SK-N-SH treated with all-trans-retinoic acid at 6 μM for 48 hours (cell line): ENCODE measurements at regions not wholly inside any gene's neighbourhood (a gene's known extent, or its start where the extent isn't known, plus 50 kb on each side); places are given as distances from the start of the nearest gene placed in this dataset.

Experiments used
- ARNTL ChIP-seq: fragments of 450-650 bp; formaldehyde crosslinking; IDR thresholded peaks from 2 replicates; pipeline ENCODE4 v1.5.0; 2020; ENCODE audit warnings: low read depth, mild to moderate bottlenecking, moderate library complexity, borderline replicate concordance
- GLIS3 ChIP-seq: fragments of 250-450 bp; sonication (Bioruptor Pico); IDR thresholded peaks from 2 replicates; pipeline ENCODE4 v1.5.0; 2020; ENCODE audit warnings: mild to moderate bottlenecking, moderate library complexity
- ISL1 ChIP-seq: fragments of 250-450 bp; sonication (Bioruptor Pico); IDR thresholded peaks from 2 replicates; pipeline ENCODE4 v2.1.2; 2022; ENCODE audit warnings: mild to moderate bottlenecking, moderate library complexity
- OSR1 ChIP-seq: fragments of 250-450 bp; sonication (Bioruptor Pico); IDR thresholded peaks from 2 replicates; pipeline ENCODE4 v1.8.0; 2022; ENCODE audit warnings: moderate library complexity, mild to moderate bottlenecking, inconsistent platforms
- ZFP3 ChIP-seq: fragments of 250-450 bp; sonication (Bioruptor Pico); IDR thresholded peaks from 2 replicates; pipeline ENCODE4 v1.5.0; 2020; ENCODE audit warnings: mild to moderate bottlenecking, moderate library complexity
- ZNF565 ChIP-seq: fragments of 450-650 bp; formaldehyde crosslinking; conservative IDR thresholded peaks from 2 replicates; pipeline ENCODE4 v1.5.0; 2020; ENCODE audit warnings: low read depth, mild to moderate bottlenecking, moderate library complexity
- ZNF8 ChIP-seq: fragments of 450-650 bp; formaldehyde crosslinking; IDR thresholded peaks from 2 replicates; pipeline ENCODE4 v1.5.0; 2020; ENCODE audit warnings: mild to moderate bottlenecking, moderate library complexity
- TF ChIP-seq, protein P1 (sequence below): fragments of 250-450 bp; sonication (Bioruptor Pico); IDR thresholded peaks from 2 replicates; pipeline ENCODE4 v1.8.0; 2020; ENCODE audit warnings: mild to moderate bottlenecking, moderate library complexity, borderline replicate concordance
- TF ChIP-seq, protein P2 (sequence below): fragments of 250-450 bp; sonication (Bioruptor Pico); IDR thresholded peaks from 2 replicates; pipeline ENCODE4 v1.5.1; 2020; ENCODE audit warnings: low read depth, mild to moderate bottlenecking, moderate library complexity

DNA sequence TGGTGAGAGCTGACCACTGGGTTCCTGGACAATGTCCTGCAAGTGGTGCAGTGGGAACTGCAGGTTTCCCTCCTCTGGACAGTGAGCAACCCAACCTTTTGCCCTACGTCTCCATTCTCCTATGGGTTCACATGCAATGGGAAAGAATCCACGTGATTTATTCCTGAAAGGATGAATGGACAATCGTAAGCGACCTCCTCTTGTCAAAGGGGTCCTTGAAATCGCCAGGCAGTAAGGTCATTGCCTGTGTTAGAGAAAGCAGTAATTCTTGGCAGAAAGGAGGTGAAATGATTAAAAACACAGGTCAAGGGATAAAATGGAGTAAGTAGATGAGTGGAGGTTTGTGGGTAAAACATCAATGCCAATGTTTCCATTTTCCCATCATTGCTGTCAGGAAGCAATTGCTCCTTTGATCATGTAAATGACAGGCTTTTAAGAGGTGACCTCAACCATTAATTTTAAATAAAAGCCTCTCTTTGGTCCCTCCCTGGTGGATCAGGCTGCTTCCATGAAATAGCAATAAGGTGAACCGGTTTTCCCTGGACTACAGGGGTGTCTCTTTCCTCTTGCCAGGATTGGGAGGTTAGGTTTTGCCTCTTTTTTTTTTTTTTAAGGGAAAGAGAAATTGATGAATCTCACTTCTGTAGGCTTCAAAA, 330.0 kb upstream of the PRKCQ start:
- no peak for TF ChIP-seq GLIS3 (CRISPR knock-in tag)
- no peak for TF ChIP-seq OSR1 (CRISPR knock-in tag)
- TF ChIP-seq ZNF8 (CRISPR knock-in tag): no peak
- no peak for TF ChIP-seq ARNTL (CRISPR knock-in tag)
- TF ChIP-seq, protein P1, sequence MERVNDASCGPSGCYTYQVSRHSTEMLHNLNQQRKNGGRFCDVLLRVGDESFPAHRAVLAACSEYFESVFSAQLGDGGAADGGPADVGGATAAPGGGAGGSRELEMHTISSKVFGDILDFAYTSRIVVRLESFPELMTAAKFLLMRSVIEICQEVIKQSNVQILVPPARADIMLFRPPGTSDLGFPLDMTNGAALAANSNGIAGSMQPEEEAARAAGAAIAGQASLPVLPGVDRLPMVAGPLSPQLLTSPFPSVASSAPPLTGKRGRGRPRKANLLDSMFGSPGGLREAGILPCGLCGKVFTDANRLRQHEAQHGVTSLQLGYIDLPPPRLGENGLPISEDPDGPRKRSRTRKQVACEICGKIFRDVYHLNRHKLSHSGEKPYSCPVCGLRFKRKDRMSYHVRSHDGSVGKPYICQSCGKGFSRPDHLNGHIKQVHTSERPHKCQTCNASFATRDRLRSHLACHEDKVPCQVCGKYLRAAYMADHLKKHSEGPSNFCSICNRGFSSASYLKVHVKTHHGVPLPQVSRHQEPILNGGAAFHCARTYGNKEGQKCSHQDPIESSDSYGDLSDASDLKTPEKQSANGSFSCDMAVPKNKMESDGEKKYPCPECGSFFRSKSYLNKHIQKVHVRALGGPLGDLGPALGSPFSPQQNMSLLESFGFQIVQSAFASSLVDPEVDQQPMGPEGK: no peak
- TF ChIP-seq ZNF565 (CRISPR knock-in tag): no peak
- TF ChIP-seq, protein P2, sequence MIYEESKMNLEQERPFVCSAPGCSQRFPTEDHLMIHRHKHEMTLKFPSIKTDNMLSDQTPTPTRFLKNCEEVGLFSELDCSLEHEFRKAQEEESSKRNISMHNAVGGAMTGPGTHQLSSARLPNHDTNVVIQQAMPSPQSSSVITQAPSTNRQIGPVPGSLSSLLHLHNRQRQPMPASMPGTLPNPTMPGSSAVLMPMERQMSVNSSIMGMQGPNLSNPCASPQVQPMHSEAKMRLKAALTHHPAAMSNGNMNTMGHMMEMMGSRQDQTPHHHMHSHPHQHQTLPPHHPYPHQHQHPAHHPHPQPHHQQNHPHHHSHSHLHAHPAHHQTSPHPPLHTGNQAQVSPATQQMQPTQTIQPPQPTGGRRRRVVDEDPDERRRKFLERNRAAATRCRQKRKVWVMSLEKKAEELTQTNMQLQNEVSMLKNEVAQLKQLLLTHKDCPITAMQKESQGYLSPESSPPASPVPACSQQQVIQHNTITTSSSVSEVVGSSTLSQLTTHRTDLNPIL: no peak
- TF ChIP-seq ZFP3: no peak
- TF ChIP-seq ISL1 (CRISPR knock-in tag): no peak
